Left ventricle myocardium inferior (tissue), 1 donor: ENCODE measurements at regions not wholly inside any gene's neighbourhood (a gene's known extent, or its start where the extent isn't known, plus 50 kb on each side); places are given as distances from the start of the nearest gene placed in this dataset.

Source experiments
- DNase-seq: peaks from one replicate; pipeline ENCODE4 v3.0.0-alpha.2; 2020
- H3K27ac ChIP-seq: fragments of 200-600 bp; replicated peaks from 2 replicates; pipeline ENCODE4 v1.8.0; 2021
- H3K27me3 ChIP-seq: fragments of 200-600 bp; 2 replicates; pipeline ENCODE4 v1.8.0; 2021; ENCODE audit warnings: low read depth
- H3K36me3 ChIP-seq: fragments of 200-600 bp; 2 replicates; pipeline ENCODE4 v1.8.0; 2021
- H3K4me1 ChIP-seq: fragments of 200-600 bp; 2 replicates; pipeline ENCODE4 v1.8.0; 2021
- H3K4me3 ChIP-seq: fragments of 200-600 bp; 2 replicates; pipeline ENCODE4 v1.8.0; 2021; ENCODE audit warnings: mild to moderate bottlenecking, moderate library complexity
- H3K9me3 ChIP-seq: fragments of 200-600 bp; replicated peaks from 2 replicates; pipeline ENCODE4 v1.8.0; 2021
- CTCF ChIP-seq: fragments of 200-600 bp; IDR thresholded peaks from 2 replicates; pipeline ENCODE4 v1.8.0; 2021; ENCODE audit warnings: antibody characterized with exemption, mild to moderate bottlenecking, borderline replicate concordance
- intact Hi-C: fragments of 100-400 bp; cut with micrococcal nuclease; formaldehyde crosslinking; loops from one replicate; pipeline ENCODE4 v1.11.0; 2022
- donor health status: DM: no; HTN: yes; CAD: no; lungs with severe emphysema.

- H3K27ac ChIP-seq, result no peak overlapping the region
- TF ChIP-seq CTCF, result no peak
- H3K4me1 ChIP-seq, result no peaks in the 10 kb centered on the region
- no peak for DNase-seq
- no peaks in the 10 kb centered on the region for H3K36me3 ChIP-seq
- H3K27me3 ChIP-seq, result peaks cover 45% of the 10 kb centered on the region
- no peak overlapping the region for H3K4me3 ChIP-seq
- no peaks in the 10 kb centered on the region for H3K9me3 ChIP-seq
- intact Hi-C loops, result no loop called here
These were observed 218.4 kb downstream of the ACTL7B start for GRCh38 chr9:108637340-108637739.

- Histone ChIP-seq H3K36me3 (no peaks in the 10 kb centered on the region), H3K27ac (no peak overlapping the region), H3K4me3 (no peak overlapping the region), H3K9me3 (no peaks in the 10 kb centered on the region), H3K27me3 (peaks cover 45% of the 10 kb centered on the region), H3K4me1 (no peaks in the 10 kb centered on the region)
- DNase-seq, result no peak
- no peak for TF ChIP-seq CTCF
- intact Hi-C loops, result no loop called here
These were observed 219.8 kb downstream of the ACTL7B start for GRCh38 chr9:108636013-108636412.

GRCh38 chr9:108634672-108635462 is 220.9 kb downstream of the ACTL7B start:
- intact Hi-C loops, result no loop called here
- H3K27ac ChIP-seq, result no peak overlapping the region
- no peak for TF ChIP-seq CTCF
- H3K9me3 ChIP-seq, result no peaks in the 10 kb centered on the region
- no peak for DNase-seq
- no peak overlapping the region for H3K4me3 ChIP-seq
- peaks cover 45% of the 10 kb centered on the region for H3K27me3 ChIP-seq
- no peaks in the 10 kb centered on the region for H3K36me3 ChIP-seq
- H3K4me1 ChIP-seq, result no peaks in the 10 kb centered on the region

- no peak for DNase-seq
- Histone ChIP-seq H3K27ac (no peak overlapping the region), H3K9me3 (no peaks in the 10 kb centered on the region), H3K4me1 (no peaks in the 10 kb centered on the region), H3K27me3 (peaks cover 45% of the 10 kb centered on the region), H3K4me3 (no peak overlapping the region), H3K36me3 (no peaks in the 10 kb centered on the region)
- intact Hi-C loops, result no loop called here
- no peak for TF ChIP-seq CTCF
These were observed 221.6 kb downstream of the ACTL7B start for GRCh38 chr9:108634204-108634603.

GRCh38 chr9:108631496-108632285 is 224.1 kb downstream of the ACTL7B start:
- no peak for TF ChIP-seq CTCF
- intact Hi-C loops, result no loop called here
- H3K4me3 ChIP-seq, result no peak overlapping the region

More at GRCh38 chr9:108631496-108632285, 224.1 kb downstream of the ACTL7B start:
- H3K9me3 ChIP-seq, result no peaks in the 10 kb centered on the region
- no peak for DNase-seq
- H3K27ac ChIP-seq, result no peak overlapping the region
- H3K27me3 ChIP-seq, result peaks cover 27% of the 10 kb centered on the region
- H3K36me3 ChIP-seq, result no peaks in the 10 kb centered on the region
- no peaks in the 10 kb centered on the region for H3K4me1 ChIP-seq
